GM23338 (cell line): ENCODE measurements at regions not wholly inside any gene's neighbourhood (a gene's known extent, or its start where the extent isn't known, plus 50 kb on each side); places are given as distances from the start of the nearest gene placed in this dataset.

Experiments used
- CREB1 ChIP-seq: fragments of 250-450 bp; sonication (Bioruptor Pico); IDR thresholded peaks from 2 replicates; pipeline ENCODE4 v1.5.0; 2020; ENCODE audit warnings: low read depth, mild to moderate bottlenecking, moderate library complexity
- CTCF ChIP-seq, 2 experiments: fragments of 200-600 bp in 1 of 2; sonication (generic) in 1 of 2; conservative IDR thresholded peaks; 2 replicates each; pipeline versions ENCODE4 v1.5.1 to v1.6.1; 2016 to 2017; ENCODE audit warnings: antibody characterized with exemption in 2 of 2, low read depth in 2 of 2, mild to moderate bottlenecking in 2 of 2, moderate library complexity in 1 of 2
- EZH2 ChIP-seq: fragments of 200-600 bp; sonication (generic); IDR thresholded peaks from one replicate; pipeline ENCODE4 v1.8.0; 2017; ENCODE audit warnings: antibody characterized with exemption, mild to moderate bottlenecking, low read depth; ENCODE audit not compliant: unreplicated experiment
- EZH2phosphoT487 ChIP-seq: fragments of 200-600 bp; sonication (generic); IDR thresholded peaks from one replicate; pipeline ENCODE4 v1.8.1; 2018; ENCODE audit warnings: antibody characterized with exemption; ENCODE audit not compliant: unreplicated experiment
- JUNB ChIP-seq: IDR thresholded peaks from one replicate; pipeline ENCODE4 v1.6.1; 2016; ENCODE audit warnings: antibody characterized with exemption; ENCODE audit not compliant: unreplicated experiment
- NANOG ChIP-seq: IDR thresholded peaks from 2 replicates; pipeline ENCODE4 v1.6.1; 2016; ENCODE audit warnings: antibody characterized with exemption, borderline replicate concordance
- POLR2AphosphoS5 ChIP-seq: IDR thresholded peaks from 2 replicates; pipeline ENCODE4 v1.6.1; 2016; ENCODE audit warnings: antibody characterized with exemption, low read depth
- REST ChIP-seq: IDR thresholded peaks from one replicate; pipeline ENCODE4 v1.6.1; 2018; ENCODE audit warnings: antibody characterized with exemption; ENCODE audit not compliant: unreplicated experiment
- STAT1 ChIP-seq: IDR thresholded peaks from one replicate; pipeline ENCODE4 v1.6.1; 2016; ENCODE audit warnings: antibody characterized with exemption; ENCODE audit not compliant: unreplicated experiment
- ZNF114 ChIP-seq: fragments of 250-450 bp; sonication (Bioruptor Pico); IDR thresholded peaks from 2 replicates; pipeline ENCODE4 v1.5.0; 2020; ENCODE audit warnings: mild to moderate bottlenecking, moderate library complexity
- ZNF331 ChIP-seq: fragments of 250-450 bp; sonication (Bioruptor Pico); IDR thresholded peaks from 2 replicates; pipeline ENCODE4 v1.5.0; 2020; ENCODE audit warnings: low read depth, mild to moderate bottlenecking, moderate library complexity
- ZNF462 ChIP-seq: fragments of 250-450 bp; sonication (Bioruptor Pico); IDR thresholded peaks from 2 replicates; pipeline ENCODE4 v1.5.0; 2020; ENCODE audit warnings: mild to moderate bottlenecking, moderate library complexity
- TF ChIP-seq, protein P1 (sequence below): IDR thresholded peaks from 2 replicates; pipeline ENCODE4 v1.6.1; 2016; ENCODE audit warnings: antibody characterized with exemption

DNA sequence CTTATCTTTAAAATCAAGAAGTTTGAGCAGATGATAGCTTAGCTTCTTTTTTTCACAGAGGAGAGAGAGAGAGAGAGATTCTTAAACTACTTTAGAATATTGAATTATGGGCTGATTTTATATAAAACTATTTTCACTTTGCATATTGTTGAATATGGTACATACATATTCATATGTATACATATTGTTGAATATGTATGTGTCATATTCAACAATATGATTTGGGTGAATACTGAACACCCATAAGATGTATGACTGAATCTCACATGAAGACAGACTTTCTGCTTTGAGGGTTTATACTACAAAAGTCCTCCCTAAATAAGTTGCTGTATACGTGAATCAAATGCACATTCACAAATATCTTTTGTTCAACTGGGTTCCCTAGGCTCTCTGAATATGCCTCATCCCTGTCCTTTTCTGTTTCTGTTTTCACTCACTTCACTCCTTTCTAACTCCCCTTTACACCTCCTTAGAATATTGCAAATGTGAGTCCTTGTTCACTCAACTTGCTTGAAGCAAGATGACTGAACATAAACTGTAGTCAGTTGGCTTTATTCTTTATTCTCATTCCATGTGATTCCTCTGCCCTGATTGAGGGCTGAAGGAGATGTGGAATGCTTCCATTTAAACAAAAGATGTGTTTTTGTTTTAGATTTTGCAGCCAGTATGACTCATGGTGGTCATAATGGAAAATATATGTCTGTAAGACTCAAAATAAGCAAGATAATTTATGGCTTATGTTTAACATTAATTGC, 225.4 kb upstream of the DAB2 start:
- no peak for TF ChIP-seq CTCF (conservative IDR thresholded peaks at IDR 0.05; ENCODE audit: low read depth in 2 of 2)
- no peak for TF ChIP-seq EZH2
- no peak for TF ChIP-seq EZH2phosphoT487
- no peak for TF ChIP-seq POLR2AphosphoS5
- no peak for TF ChIP-seq REST
- no peak for TF ChIP-seq CREB1 (CRISPR knock-in tag)
- TF ChIP-seq, protein P1, sequence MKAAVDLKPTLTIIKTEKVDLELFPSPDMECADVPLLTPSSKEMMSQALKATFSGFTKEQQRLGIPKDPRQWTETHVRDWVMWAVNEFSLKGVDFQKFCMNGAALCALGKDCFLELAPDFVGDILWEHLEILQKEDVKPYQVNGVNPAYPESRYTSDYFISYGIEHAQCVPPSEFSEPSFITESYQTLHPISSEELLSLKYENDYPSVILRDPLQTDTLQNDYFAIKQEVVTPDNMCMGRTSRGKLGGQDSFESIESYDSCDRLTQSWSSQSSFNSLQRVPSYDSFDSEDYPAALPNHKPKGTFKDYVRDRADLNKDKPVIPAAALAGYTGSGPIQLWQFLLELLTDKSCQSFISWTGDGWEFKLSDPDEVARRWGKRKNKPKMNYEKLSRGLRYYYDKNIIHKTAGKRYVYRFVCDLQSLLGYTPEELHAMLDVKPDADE: no peak
- TF ChIP-seq JUNB: no peak
- TF ChIP-seq ZNF331 (CRISPR knock-in tag): no peak
- no peak for TF ChIP-seq STAT1
- no peak for TF ChIP-seq ZNF114 (CRISPR knock-in tag)
- TF ChIP-seq NANOG: no peak
- no peak for TF ChIP-seq ZNF462 (CRISPR knock-in tag)
